OCI-LY7 (cell line): ENCODE measurements at regions not wholly inside any gene's neighbourhood (a gene's known extent, or its start where the extent isn't known, plus 50 kb on each side); places are given as distances from the start of the nearest gene placed in this dataset.

Source experiments
- EZH2phosphoT487 ChIP-seq: fragments of 200-600 bp; sonication (generic); IDR thresholded peaks from 2 replicates; pipeline ENCODE4 v1.6.1; 2018; ENCODE audit warnings: low read depth, borderline replicate concordance, mild to moderate bottlenecking, mixed run types, antibody characterized with exemption, low read length, moderate library complexity, mixed read lengths
- TF ChIP-seq, protein P1 (sequence below): fragments of 200-600 bp; sonication (generic); conservative IDR thresholded peaks from 2 replicates; pipeline ENCODE4 v1.5.1; 2014; ENCODE audit warnings: mild to moderate bottlenecking, antibody characterized with exemption, low read length, moderate library complexity, mixed read lengths

DNA sequence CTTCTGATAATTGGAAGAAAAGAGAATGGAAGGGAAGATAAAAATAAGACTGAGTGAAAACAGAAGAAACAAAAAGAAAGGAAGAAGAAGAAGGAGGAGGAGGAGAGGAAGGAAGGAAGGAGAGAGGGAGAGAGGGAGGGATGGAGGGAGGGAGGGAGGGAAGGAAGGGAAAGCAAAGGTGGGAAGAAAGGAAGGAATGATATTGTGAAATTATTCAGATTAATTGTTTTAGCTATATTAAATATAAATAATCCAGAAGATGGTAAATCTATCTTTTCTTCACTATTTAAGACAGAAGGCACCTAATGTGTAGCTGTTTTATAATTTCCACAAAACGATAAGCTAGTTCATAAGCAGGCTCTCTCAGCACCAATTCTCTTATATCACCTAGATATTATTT is 191.3 kb upstream of the LRRC7 start:
- no peak for TF ChIP-seq EZH2phosphoT487
- TF ChIP-seq, protein P1, sequence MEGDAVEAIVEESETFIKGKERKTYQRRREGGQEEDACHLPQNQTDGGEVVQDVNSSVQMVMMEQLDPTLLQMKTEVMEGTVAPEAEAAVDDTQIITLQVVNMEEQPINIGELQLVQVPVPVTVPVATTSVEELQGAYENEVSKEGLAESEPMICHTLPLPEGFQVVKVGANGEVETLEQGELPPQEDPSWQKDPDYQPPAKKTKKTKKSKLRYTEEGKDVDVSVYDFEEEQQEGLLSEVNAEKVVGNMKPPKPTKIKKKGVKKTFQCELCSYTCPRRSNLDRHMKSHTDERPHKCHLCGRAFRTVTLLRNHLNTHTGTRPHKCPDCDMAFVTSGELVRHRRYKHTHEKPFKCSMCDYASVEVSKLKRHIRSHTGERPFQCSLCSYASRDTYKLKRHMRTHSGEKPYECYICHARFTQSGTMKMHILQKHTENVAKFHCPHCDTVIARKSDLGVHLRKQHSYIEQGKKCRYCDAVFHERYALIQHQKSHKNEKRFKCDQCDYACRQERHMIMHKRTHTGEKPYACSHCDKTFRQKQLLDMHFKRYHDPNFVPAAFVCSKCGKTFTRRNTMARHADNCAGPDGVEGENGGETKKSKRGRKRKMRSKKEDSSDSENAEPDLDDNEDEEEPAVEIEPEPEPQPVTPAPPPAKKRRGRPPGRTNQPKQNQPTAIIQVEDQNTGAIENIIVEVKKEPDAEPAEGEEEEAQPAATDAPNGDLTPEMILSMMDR, result no peak
